ENCODE measurements at regions not wholly inside any gene's neighbourhood (a gene's known extent, or its start where the extent isn't known, plus 50 kb on each side); places are given as distances from the start of the nearest gene placed in this dataset.

- H3K9ac ChIP-seq (ENCODE audit: insufficient read depth in 1 of 2, low read length in 2 of 2): no peak overlapping the region
Observed at GRCh38 chr4:187469627-187470026, 525.9 kb upstream of the ZFP42 start.

GRCh38 chr4:187470061-187470460, 525.5 kb upstream of the ZFP42 start:
- H3K27me3 ChIP-seq (ENCODE audit: control insufficient read depth in 3 of 3, insufficient read depth in 3 of 3, low read length in 2 of 3): no peaks in the 10 kb centered on the region
- 93 to 98% methylated on average over 3 of the region's 3 CpGs for WGBS, 2 donors

More at GRCh38 chr4:187469627-187470026, 525.9 kb upstream of the ZFP42 start:
- Histone ChIP-seq H3K27me3 (ENCODE audit: control insufficient read depth in 3 of 3, insufficient read depth in 3 of 3, low read length in 2 of 3) (no peaks in the 10 kb centered on the region), H3K4me3 (no peak overlapping the region), H3K9me3 (ENCODE audit: control insufficient read depth in 4 of 4, insufficient read depth in 3 of 4, low read length in 3 of 4) (peaks cover 0 to 2% (median 0%) of the 10 kb centered on the region in 4 donors), H3K27ac (ENCODE audit: low read depth in 1 of 2, low read length in 1 of 2) (no peak overlapping the region), H3K4me1 (ENCODE audit: control insufficient read depth in 5 of 5, insufficient read depth in 5 of 5, low read length in 5 of 5) (no peaks in the 10 kb centered on the region), H3K36me3 (ENCODE audit: control insufficient read depth in 4 of 4, insufficient read depth in 4 of 4, low read length in 4 of 4) (no peaks in the 10 kb centered on the region)
- TF ChIP-seq CTCF (IDR thresholded peaks at IDR 0.05; ENCODE audit: control extremely low read depth, extremely low read depth): no peak
- ATAC-seq (ENCODE audit: insufficient read depth, low FRiP score): no peak
- no peak for DNase-seq
- WGBS, 2 donors: 53 to 69% methylated on average over 2 of the region's 2 CpGs

GRCh38 chr4:187474238-187474637, 521.3 kb upstream of the ZFP42 start:
- H3K27ac ChIP-seq (ENCODE audit: low read depth in 1 of 2, low read length in 1 of 2): no peak overlapping the region
- no peak for TF ChIP-seq CTCF (IDR thresholded peaks at IDR 0.05; ENCODE audit: control extremely low read depth, extremely low read depth)
- no peak for ATAC-seq (ENCODE audit: insufficient read depth, low FRiP score)
- no peaks in the 10 kb centered on the region for H3K36me3 ChIP-seq (ENCODE audit: control insufficient read depth in 4 of 4, insufficient read depth in 4 of 4, low read length in 4 of 4)
- H3K9ac ChIP-seq (ENCODE audit: insufficient read depth in 1 of 2, low read length in 2 of 2): no peak overlapping the region
- H3K4me1 ChIP-seq (ENCODE audit: control insufficient read depth in 5 of 5, insufficient read depth in 5 of 5, low read length in 5 of 5): peaks cover 0 to 10% (median 8%) of the 10 kb centered on the region in 5 donors
- H3K27me3 ChIP-seq (ENCODE audit: control insufficient read depth in 3 of 3, insufficient read depth in 3 of 3, low read length in 2 of 3): no peaks in the 10 kb centered on the region
- H3K9me3 ChIP-seq (ENCODE audit: control insufficient read depth in 4 of 4, insufficient read depth in 3 of 4, low read length in 3 of 4): peaks cover 0 to 4% (median 0%) of the 10 kb centered on the region in 4 donors
- no peak overlapping the region for H3K4me3 ChIP-seq
- WGBS, 2 donors: 76 to 79% methylated on average over 9 of the region's 9 CpGs
- DNase-seq: no peak

More at GRCh38 chr4:187470061-187470460, 525.5 kb upstream of the ZFP42 start:
- Histone ChIP-seq H3K9ac (ENCODE audit: insufficient read depth in 1 of 2, low read length in 2 of 2) (no peak overlapping the region), H3K4me3 (no peak overlapping the region), H3K9me3 (ENCODE audit: control insufficient read depth in 4 of 4, insufficient read depth in 3 of 4, low read length in 3 of 4) (peaks cover 0 to 2% (median 0%) of the 10 kb centered on the region in 4 donors), H3K4me1 (ENCODE audit: control insufficient read depth in 5 of 5, insufficient read depth in 5 of 5, low read length in 5 of 5) (no peaks in the 10 kb centered on the region), H3K36me3 (ENCODE audit: control insufficient read depth in 4 of 4, insufficient read depth in 4 of 4, low read length in 4 of 4) (no peaks in the 10 kb centered on the region), H3K27ac (ENCODE audit: low read depth in 1 of 2, low read length in 1 of 2) (no peak overlapping the region)
- no peak for DNase-seq
- no peak for TF ChIP-seq CTCF (IDR thresholded peaks at IDR 0.05; ENCODE audit: control extremely low read depth, extremely low read depth)
- no peak for ATAC-seq (ENCODE audit: insufficient read depth, low FRiP score)

GRCh38 chr4:187475901-187476300, 519.7 kb upstream of the ZFP42 start:
- TF ChIP-seq CTCF (IDR thresholded peaks at IDR 0.05; ENCODE audit: control extremely low read depth, extremely low read depth): no peak
- no peak overlapping the region for H3K27ac ChIP-seq (ENCODE audit: low read depth in 1 of 2, low read length in 1 of 2)
- WGBS, 2 donors: 87 to 99% methylated on average over 2 of the region's 2 CpGs
- DNase-seq (no peak), ATAC-seq (ENCODE audit: insufficient read depth, low FRiP score) (no peak)
- H3K4me3 ChIP-seq: no peak overlapping the region
- peaks cover 0 to 24% (median 8%) of the 10 kb centered on the region in 5 donors for H3K4me1 ChIP-seq (ENCODE audit: control insufficient read depth in 5 of 5, insufficient read depth in 5 of 5, low read length in 5 of 5)
- H3K9ac ChIP-seq (ENCODE audit: insufficient read depth in 1 of 2, low read length in 2 of 2): no peak overlapping the region
- no peaks in the 10 kb centered on the region for H3K27me3 ChIP-seq (ENCODE audit: control insufficient read depth in 3 of 3, insufficient read depth in 3 of 3, low read length in 2 of 3)
- H3K36me3 ChIP-seq (ENCODE audit: control insufficient read depth in 4 of 4, insufficient read depth in 4 of 4, low read length in 4 of 4): no peaks in the 10 kb centered on the region
- peaks cover 0 to 4% (median 0%) of the 10 kb centered on the region in 4 donors for H3K9me3 ChIP-seq (ENCODE audit: control insufficient read depth in 4 of 4, insufficient read depth in 3 of 4, low read length in 3 of 4)
